NT2/D1 (cell line): ENCODE measurements at regions not wholly inside any gene's neighbourhood (a gene's known extent, or its start where the extent isn't known, plus 50 kb on each side); places are given as distances from the start of the nearest gene placed in this dataset.

Experiments used
- DNase-seq: peaks from one replicate; pipeline ENCODE4 v3.0.0-alpha.2; 2011; ENCODE audit warnings: low read depth, low spot score
- H3K27me3 ChIP-seq: 2 replicates; pipeline ENCODE4 v1.6.0; 2011; ENCODE audit warnings: mild to moderate bottlenecking; ENCODE audit not compliant: insufficient read length, insufficient read depth
- H3K36me3 ChIP-seq: 2 replicates; pipeline ENCODE4 v1.6.1; 2011; ENCODE audit warnings: mild to moderate bottlenecking, low read length, mixed read lengths; ENCODE audit not compliant: insufficient read depth, insufficient read length
- H3K4me1 ChIP-seq: 2 replicates; pipeline ENCODE4 v1.5.1; 2011; ENCODE audit not compliant: insufficient read depth, insufficient read length
- H3K4me3 ChIP-seq: 2 replicates; pipeline ENCODE4 v1.5.1; 2011; ENCODE audit warnings: low read depth; ENCODE audit not compliant: insufficient read length
- H3K9ac ChIP-seq: 2 replicates; pipeline ENCODE4 v1.6.0; 2011; ENCODE audit warnings: low read depth; ENCODE audit not compliant: insufficient read length
- H3K9me3 ChIP-seq: 2 replicates; pipeline ENCODE4 v1.5.1; 2011; ENCODE audit warnings: mild to moderate bottlenecking, low read length; ENCODE audit not compliant: insufficient read depth
- SUZ12 ChIP-seq: IDR thresholded peaks from 2 replicates; pipeline ENCODE4 v1.6.1; 2011; ENCODE audit not compliant: insufficient read length, insufficient read depth; ENCODE audit errors: extremely low read depth
- YY1 ChIP-seq: IDR thresholded peaks from 2 replicates; pipeline ENCODE4 v1.6.1; 2011; ENCODE audit not compliant: insufficient read length, insufficient read depth
- ZNF274 ChIP-seq: IDR thresholded peaks from 2 replicates; pipeline ENCODE4 v1.6.1; 2011; ENCODE audit warnings: mild to moderate bottlenecking, low read depth, low read length

- no peak for TF ChIP-seq SUZ12
- no peak for TF ChIP-seq ZNF274
- no peak for TF ChIP-seq YY1
- no peak for DNase-seq
- Histone ChIP-seq H3K9ac (no peak overlapping the region), H3K4me3 (no peak overlapping the region), H3K4me1 (no peaks in the 10 kb centered on the region), H3K36me3 (no peaks in the 10 kb centered on the region), H3K9me3 (no peaks in the 10 kb centered on the region), H3K27me3 (no peaks in the 10 kb centered on the region)
Observed at GRCh38 chr3:117473981-117474538, 764.5 kb downstream of the TUSC7 start.

GRCh38 chr3:117476572-117476971, 767.0 kb downstream of the TUSC7 start:
- Histone ChIP-seq H3K4me3 (no peak overlapping the region), H3K9me3 (no peaks in the 10 kb centered on the region)

GRCh38 chr3:117477214-117477755, 767.7 kb downstream of the TUSC7 start:
- Histone ChIP-seq H3K27me3 (no peaks in the 10 kb centered on the region), H3K4me1 (no peaks in the 10 kb centered on the region), H3K4me3 (no peak overlapping the region), H3K36me3 (no peaks in the 10 kb centered on the region), H3K9ac (no peak overlapping the region), H3K9me3 (no peaks in the 10 kb centered on the region)
- DNase-seq, result no peak
- TF ChIP-seq YY1 (no peak), SUZ12 (no peak)

More at GRCh38 chr3:117476572-117476971, 767.0 kb downstream of the TUSC7 start:
- no peak for TF ChIP-seq YY1
- TF ChIP-seq SUZ12, result no peak
- no peak for TF ChIP-seq ZNF274
- Histone ChIP-seq H3K4me1 (no peaks in the 10 kb centered on the region), H3K36me3 (no peaks in the 10 kb centered on the region), H3K9ac (no peak overlapping the region), H3K27me3 (no peaks in the 10 kb centered on the region)
- DNase-seq, result no peak

GRCh38 chr3:117479095-117479494, 769.5 kb downstream of the TUSC7 start:
- H3K36me3 ChIP-seq, result no peaks in the 10 kb centered on the region
- no peaks in the 10 kb centered on the region for H3K27me3 ChIP-seq
- no peak overlapping the region for H3K4me3 ChIP-seq
- DNase-seq, result no peak
- H3K9me3 ChIP-seq, result no peaks in the 10 kb centered on the region
- TF ChIP-seq SUZ12 (no peak), YY1 (no peak), ZNF274 (no peak)
- no peaks in the 10 kb centered on the region for H3K4me1 ChIP-seq
- no peak overlapping the region for H3K9ac ChIP-seq

DNA sequence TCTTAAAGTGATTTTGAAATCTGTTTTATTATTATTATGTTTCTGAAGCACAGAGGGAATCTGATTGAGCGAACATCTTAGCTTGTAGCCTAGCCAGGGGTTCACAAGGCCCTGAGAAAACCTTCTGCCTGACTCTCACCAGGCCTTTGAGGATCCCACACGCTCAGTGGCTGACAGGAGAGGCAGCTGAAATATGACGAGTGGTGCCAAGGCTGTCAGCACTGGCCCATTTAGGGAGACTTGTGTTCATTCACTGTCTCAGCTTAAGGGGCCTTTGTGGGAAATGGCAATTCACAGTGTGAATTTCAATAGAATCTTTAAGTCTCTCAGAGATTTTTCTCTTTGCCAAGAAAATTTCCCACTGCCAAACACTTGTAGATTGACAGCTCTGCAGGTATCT, 770.9 kb downstream of the TUSC7 start:
- H3K4me1 ChIP-seq, result no peaks in the 10 kb centered on the region
- H3K36me3 ChIP-seq, result no peaks in the 10 kb centered on the region
- H3K9ac ChIP-seq, result no peak overlapping the region
- no peak overlapping the region for H3K4me3 ChIP-seq
- no peak for DNase-seq
- H3K9me3 ChIP-seq, result no peaks in the 10 kb centered on the region
- TF ChIP-seq YY1 (no peak), ZNF274 (no peak), SUZ12 (no peak)
- no peaks in the 10 kb centered on the region for H3K27me3 ChIP-seq

GRCh38 chr3:117480972-117481371, 771.4 kb downstream of the TUSC7 start:
- Histone ChIP-seq H3K36me3 (no peaks in the 10 kb centered on the region), H3K4me3 (no peak overlapping the region), H3K9ac (no peak overlapping the region), H3K4me1 (no peaks in the 10 kb centered on the region), H3K27me3 (no peaks in the 10 kb centered on the region), H3K9me3 (no peaks in the 10 kb centered on the region)
- TF ChIP-seq ZNF274 (no peak), YY1 (no peak), SUZ12 (no peak)
- no peak for DNase-seq

DNA sequence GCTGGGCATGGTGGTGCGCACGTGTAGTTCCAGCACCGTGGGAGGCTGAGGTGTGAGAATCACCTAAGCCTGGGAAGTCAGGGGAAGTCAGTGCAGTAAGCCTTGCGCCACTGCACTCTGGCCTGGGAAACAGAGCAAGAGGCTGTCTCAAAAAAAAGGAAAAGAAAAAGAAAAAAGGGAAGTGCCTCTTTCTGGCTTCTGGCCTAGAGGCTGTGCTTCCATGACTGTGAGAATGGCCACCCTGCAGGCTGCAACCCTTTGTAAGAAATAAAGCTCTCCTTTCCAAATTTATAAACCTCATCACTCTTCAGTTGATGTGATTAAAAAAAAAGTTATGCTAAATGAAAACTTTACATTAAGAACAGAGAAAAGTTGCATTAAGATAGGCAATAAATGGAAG, 774.3 kb downstream of the TUSC7 start:
- no peak overlapping the region for H3K9ac ChIP-seq
- DNase-seq, result no peak
- H3K27me3 ChIP-seq, result no peaks in the 10 kb centered on the region
- no peak overlapping the region for H3K4me3 ChIP-seq
- no peaks in the 10 kb centered on the region for H3K4me1 ChIP-seq
- H3K9me3 ChIP-seq, result no peaks in the 10 kb centered on the region
- H3K36me3 ChIP-seq, result no peaks in the 10 kb centered on the region
- TF ChIP-seq ZNF274, result no peak
- TF ChIP-seq SUZ12, result no peak
- no peak for TF ChIP-seq YY1
